SU-DHL-6 (cell line): ENCODE measurements at regions not wholly inside any gene's neighbourhood (a gene's known extent, or its start where the extent isn't known, plus 50 kb on each side); places are given as distances from the start of the nearest gene placed in this dataset.

Experiments
- EZH2phosphoT487 ChIP-seq: fragments of 200-600 bp; sonication (generic), shearing (Covaris generic); conservative IDR thresholded peaks from 2 replicates; pipeline ENCODE4 v1.6.1; 2018; ENCODE audit warnings: mild to moderate bottlenecking, antibody characterized with exemption, low read length, moderate library complexity, mixed read lengths
- TF ChIP-seq, protein P1 (sequence below): fragments of 200-600 bp; sonication (generic); IDR thresholded peaks from one replicate; pipeline ENCODE4 v1.5.1; 2017; ENCODE audit warnings: antibody characterized with exemption, mild to moderate bottlenecking, low read length, moderate library complexity; ENCODE audit not compliant: insufficient read depth, poor library complexity, severe bottlenecking

DNA sequence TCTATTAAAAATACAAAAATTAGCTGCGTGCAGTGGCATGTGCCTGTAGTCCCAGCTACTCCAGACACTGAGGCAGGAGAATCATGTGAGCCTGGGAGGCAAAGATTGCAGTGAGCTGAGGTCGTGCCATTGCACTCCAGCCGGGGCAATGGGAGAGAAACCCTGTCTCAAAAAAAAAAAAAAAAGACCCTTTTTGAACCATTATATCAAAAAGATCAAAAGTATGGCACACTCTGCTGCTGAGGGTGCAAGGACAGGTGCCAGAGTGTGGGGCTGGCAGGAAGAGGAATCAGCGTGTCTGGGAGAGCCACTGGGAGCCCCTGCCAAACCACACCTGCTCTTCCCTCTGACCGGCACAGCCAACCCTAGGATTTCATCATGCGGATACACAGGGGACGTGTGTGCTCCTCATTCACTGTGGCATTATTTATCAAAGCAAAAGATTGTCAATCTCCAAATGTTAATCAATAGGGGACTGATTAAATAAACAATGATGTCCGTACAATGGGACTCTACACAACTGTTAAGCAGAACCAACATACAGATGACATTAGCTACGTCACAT is 147.3 kb upstream of the TLE3 start:
- TF ChIP-seq, protein P1, sequence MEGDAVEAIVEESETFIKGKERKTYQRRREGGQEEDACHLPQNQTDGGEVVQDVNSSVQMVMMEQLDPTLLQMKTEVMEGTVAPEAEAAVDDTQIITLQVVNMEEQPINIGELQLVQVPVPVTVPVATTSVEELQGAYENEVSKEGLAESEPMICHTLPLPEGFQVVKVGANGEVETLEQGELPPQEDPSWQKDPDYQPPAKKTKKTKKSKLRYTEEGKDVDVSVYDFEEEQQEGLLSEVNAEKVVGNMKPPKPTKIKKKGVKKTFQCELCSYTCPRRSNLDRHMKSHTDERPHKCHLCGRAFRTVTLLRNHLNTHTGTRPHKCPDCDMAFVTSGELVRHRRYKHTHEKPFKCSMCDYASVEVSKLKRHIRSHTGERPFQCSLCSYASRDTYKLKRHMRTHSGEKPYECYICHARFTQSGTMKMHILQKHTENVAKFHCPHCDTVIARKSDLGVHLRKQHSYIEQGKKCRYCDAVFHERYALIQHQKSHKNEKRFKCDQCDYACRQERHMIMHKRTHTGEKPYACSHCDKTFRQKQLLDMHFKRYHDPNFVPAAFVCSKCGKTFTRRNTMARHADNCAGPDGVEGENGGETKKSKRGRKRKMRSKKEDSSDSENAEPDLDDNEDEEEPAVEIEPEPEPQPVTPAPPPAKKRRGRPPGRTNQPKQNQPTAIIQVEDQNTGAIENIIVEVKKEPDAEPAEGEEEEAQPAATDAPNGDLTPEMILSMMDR: no peak
- no peak for TF ChIP-seq EZH2phosphoT487
